Esophagus squamous epithelium (tissue), 4 donors: ENCODE measurements at regions not wholly inside any gene's neighbourhood (a gene's known extent, or its start where the extent isn't known, plus 50 kb on each side); places are given as distances from the start of the nearest gene placed in this dataset.

Experiments used
- CTCF ChIP-seq, 6 experiments: fragments of 450-650 bp in 4 of 6; fragments of 200-600 bp in 2 of 6; sonication (generic) in 2 of 6; IDR thresholded peaks; one replicate each; pipeline ENCODE4 v1.5.1; 2016 to 2019; ENCODE audit warnings: antibody characterized with exemption in 6 of 6, mild to moderate bottlenecking in 4 of 6, moderate library complexity in 4 of 6
- POLR2A ChIP-seq, 4 donors: fragments of 450-650 bp; IDR thresholded peaks; one replicate each; pipeline ENCODE4 v1.6.1; 2017; ENCODE audit warnings: antibody characterized with exemption in 4 of 4, mild to moderate bottlenecking in 4 of 4, moderate library complexity in 3 of 4

- TF ChIP-seq CTCF (IDR thresholded peaks at IDR 0.05): no peak
- TF ChIP-seq POLR2A (IDR thresholded peaks at IDR 0.05): no peak
These were observed 832.6 kb downstream of the QKI start for GRCh38 chr6:164247106-164247505.
